ENCODE measurements at regions not wholly inside any gene's neighbourhood (a gene's known extent, or its start where the extent isn't known, plus 50 kb on each side); places are given as distances from the start of the nearest gene placed in this dataset.

GRCh38 chr2:198328454-198328853 lies 524.1 kb downstream of the PLCL1 start:
- TF ChIP-seq CTCF (IDR thresholded peaks at IDR 0.05) (no peak), POLR2A (IDR thresholded peaks at IDR 0.05) (no peak)
